Stimulated activated CD4-positive, alpha-beta T cell treated with anti-CD3 and anti-CD28 coated beads, Interleukin-15, amount 100 ng/mL, for 48 hours (primary cell): ENCODE measurements at regions not wholly inside any gene's neighbourhood (a gene's known extent, or its start where the extent isn't known, plus 50 kb on each side); places are given as distances from the start of the nearest gene placed in this dataset.

Experiments
- DNase-seq, 2 donors: peaks; one replicate each; pipeline ENCODE4 v3.0.0-alpha.2; 2020; ENCODE audit warnings: low read depth in 2 of 2

DNA sequence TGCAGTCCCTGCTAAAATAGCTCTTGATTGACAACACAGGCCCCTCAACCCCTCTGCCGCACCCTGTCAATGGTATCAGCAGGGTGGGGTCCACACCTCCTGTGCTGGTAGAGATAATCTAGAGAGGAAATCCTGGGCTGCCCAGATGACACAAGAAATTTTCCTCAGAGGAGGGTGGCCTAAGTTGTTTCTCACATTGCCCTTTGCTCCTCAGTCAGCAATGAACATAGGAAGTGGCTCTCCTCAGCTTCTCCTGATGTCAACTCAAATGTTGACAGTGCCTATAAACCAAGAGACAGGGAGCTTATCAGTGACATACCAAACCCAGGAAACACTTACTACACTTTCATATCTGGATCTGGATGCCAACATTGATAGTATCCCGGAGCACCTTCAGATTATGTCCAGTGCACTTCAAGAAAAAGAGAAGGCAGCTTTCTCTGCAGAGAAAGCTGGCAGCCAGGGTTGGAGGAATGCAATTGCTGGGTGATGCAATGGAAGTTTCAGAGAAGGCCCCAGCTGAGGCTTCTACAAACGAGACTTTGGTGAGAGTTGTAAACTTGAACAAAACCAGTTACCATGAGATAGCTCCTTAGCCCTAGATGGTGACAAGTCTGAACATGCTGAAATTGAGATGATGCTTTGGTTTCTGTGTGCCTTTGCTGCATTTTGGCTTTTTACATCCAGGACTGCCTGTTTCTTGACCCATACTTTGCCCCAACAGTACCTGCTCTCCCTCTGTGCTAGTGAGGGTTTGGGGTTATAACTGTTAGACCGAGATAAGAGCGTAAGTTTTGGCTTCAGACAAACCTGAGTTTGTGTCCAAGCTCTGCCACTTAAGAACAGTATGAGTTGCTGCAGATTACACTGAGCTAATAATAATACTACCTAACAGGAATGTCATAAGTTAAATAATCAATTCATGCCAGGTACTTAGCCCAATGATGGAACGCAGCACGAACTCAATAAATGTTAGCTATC is 183.5 kb downstream of the NUAK1 start:
- no peak for DNase-seq

DNA sequence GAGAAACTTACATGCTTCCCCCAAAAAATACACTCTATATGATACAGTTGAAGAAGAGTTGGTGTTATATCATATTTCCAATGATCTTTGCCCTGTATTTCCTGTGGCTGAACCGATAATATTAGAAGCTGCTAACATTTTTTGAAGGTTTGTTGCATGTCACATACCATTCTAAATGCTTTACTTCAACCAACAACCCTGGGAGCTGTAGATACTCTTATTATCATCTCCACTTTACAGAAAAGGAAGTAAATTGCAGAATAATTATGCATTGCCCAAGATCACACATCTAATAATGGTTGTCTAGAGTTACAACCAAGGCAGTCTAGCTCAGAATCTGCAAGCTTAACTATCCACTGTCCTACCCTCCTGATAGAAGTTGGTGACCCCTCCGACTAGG is 182.8 kb downstream of the NUAK1 start:
- DNase-seq, result no peak

DNA sequence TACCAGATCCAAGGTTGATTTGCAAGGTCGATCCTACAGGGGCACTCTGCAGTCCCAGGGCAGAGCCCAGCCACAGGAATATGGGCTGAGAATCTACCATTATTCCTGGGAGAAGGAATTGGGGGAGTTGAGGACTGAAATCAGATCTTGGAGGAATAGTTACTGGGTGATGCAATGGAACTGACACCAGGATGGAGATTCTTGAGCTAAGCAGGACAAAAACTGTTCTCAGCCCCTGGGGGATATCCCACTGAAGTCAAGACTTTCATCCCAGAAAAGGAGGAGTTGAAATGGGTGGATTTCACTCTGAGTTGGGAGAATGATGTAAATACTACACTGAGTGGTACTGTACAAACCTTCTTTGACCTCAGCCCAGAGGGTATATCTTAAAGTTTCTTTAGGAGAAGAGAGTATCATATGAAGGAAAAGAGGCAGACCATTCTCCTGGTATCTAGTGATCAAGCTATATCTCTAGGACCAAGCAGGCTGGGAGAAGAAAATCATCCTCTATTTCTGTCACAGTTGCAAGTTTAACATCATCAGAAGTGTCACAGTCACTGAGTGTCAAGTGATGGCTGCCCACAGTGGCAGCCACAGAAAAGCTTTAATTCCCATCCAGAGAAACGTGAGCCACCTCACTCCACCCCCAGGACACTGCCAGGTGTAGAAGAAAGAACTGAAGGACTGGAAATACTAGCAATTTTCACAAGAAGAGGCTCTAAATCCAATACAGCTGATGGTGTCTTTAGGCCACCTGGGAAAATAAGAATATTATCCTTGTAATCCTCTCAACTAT is 181.9 kb downstream of the NUAK1 start:
- no peak for DNase-seq

DNA sequence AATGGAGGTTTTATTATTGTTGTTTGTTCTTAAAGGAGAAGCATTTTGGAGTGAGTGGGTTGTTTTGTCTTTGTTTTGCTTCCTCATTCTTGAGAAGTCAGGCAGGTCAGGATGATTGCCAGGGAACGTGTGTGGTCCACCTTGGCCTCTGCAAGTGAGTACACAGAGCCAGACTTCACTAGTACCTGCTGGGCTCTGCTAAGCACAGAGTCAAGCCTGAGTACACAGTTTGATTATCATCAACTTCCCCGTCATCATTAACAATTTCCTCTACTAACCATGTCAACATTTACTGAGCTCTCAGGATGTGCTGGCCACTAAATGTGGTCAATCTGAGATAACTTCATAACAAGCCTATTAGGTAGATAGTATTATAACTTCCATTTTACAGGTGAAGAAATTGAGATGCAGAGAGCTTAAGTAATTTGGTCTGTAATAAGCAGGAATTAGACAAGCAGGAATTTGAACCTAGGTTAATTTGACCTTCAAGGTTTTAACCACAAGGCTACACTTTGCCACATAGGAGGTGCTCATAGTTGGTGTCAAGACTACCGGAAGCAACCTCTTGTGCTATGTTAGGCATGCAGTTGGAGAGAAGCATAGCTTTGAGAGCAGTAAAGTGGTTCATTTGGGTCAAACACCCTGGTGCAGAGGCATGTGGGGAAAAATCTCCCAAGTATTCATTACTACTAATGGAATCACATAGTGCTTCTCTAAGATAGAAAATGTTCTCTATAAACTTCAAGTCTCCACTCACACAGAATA is 178.3 kb downstream of the NUAK1 start:
- DNase-seq, result no peak

DNA sequence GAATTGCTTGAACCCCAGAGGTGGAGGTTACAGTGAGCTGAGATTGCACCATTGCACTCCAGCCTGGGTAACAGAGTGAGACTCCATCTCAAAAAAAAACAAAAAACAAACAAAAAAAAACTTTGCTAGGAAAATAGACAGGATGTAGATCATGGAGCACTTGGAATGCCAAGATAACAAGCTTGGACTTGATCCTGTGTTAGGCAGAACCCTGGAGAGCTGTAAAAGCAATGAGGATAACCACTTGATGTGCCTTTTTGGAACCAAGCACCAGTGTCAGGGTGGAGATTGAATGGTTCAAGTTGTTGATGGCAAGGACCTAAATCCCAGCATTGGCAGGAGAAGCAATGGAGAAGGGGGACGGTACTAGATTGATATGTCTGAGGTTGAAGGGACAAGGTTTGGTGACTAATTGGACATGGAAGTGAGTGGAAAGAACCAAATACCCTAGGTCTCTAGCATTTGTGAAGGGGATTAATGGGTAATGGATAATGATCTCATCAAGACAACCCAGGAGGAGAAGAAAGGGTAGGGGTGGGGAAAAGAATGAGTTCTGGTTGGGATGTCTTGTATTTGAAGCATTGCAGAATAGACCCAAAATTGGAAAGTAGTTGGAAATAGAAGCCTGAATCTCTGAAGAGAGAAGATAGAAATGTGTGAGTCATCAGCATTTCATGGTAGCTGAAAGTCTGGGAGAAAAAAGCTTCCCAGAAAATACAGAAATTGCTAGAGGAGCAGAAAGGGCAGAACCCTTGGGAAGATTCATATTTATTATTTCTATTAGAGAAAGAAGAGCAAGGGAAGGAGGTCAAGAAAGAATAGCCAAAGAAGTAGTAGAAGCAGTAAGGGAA is 176.7 kb downstream of the NUAK1 start:
- no peak for DNase-seq

DNA sequence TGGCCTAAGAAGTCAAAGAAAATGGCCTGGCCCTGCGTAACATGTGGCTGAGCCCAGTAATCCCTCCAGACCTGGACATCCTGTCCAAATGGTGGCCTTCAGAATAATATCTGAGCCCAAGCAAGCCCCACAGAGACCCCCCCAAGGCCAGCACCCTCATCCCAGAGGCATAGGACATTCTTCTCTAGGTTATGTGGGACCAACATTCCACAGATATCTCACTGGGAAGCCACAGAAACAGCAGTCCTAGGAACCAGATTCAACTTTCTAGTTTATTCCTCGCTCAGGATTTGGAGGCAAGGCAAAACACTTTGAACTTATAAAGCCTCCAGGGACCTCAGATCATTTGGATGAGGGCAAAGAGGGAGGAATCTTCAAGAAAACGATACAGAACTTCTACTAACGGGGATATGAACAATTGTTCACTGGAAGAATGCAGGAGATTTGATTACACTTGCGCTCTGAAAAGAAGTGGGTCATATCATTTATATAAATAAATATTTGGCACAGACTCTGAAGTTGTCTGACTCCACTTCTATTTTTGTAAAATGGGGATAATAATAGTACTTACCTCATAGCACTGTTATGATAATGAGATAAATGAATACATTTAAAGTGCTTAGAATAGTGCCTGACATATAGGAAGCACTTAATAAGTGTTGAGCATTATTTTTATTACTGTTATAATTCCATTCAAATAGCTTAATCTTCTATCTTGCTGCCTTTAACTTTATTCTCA is 171.5 kb downstream of the NUAK1 start:
- DNase-seq, result no peak

DNA sequence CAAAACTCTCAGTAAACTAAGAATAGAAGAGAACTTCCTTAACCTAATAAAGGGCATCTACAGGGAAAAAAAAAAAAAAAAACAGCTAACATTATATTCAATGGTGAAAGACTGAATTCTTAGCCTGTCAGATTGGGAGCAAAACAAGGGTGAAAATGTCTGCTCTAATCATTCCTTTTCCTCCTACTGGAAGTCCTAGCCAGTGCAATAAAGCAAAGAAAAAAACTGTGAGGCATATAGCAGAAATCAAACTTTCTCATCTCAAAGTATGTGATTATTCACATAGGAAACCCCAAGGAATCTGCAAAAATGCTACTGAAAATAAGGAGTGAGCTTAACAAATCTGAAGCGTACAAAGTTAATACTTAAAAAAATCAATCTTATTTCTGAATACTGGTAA is 170.7 kb downstream of the NUAK1 start:
- DNase-seq, result no peak

DNA sequence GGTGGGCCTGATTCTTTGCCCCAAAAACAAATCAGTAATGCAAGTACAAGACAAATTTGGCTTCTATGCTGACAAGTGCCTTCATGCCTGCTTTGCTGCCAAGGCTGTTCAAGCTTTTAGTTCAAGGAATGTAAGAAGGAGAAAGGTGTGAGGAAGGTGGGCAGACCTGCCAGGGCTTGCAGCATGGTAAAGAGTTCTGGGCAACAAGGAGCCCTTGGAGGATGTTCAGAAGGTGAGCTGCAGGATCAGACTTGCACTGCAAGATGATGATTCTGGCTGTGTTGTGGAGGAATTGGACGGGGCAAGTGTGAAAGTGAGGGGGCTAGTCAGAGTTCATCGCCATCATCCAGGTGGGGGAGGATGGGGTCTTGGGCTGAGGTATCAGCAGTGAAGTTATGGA is 167.9 kb downstream of the NUAK1 start:
- DNase-seq, result no peak

DNA sequence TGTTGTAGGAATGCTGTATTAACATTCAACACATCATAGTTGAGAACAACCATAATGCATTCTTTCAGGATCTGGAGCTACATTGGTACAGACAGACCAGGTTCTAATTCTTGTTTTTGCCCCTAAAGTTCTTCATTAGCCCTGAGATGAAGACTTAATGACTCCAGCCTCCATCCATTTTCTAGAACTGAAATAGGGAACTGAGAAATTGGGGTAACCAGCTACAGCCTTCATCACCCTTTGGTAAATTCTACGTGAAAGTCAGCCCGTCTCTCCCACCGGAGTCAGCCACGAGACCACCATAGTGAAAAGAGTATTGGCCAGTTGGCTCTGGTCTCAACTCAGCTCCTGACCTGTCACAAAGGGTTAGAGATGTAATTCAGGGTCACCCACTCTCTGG is 164.0 kb downstream of the NUAK1 start:
- no peak for DNase-seq

DNA sequence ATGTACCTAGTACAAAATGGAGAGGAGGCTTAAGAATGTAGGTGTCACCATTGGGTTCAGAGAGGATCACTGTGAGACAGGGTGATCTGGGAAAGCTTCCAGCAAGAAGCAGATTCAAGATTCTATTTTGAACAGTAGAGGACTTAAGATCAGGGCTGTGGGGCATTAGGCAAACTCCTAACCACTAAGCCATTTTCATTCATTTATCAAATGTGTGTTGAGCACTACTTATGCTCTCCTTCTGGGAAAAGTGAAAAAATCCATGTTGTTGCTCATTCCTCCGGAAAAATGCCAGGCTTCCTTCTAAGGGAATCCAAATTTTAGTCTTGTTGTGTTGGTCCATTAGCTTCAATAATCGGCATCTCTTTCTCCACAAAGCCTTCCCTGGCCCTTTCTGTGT is 163.4 kb downstream of the NUAK1 start:
- DNase-seq, result no peak

DNA sequence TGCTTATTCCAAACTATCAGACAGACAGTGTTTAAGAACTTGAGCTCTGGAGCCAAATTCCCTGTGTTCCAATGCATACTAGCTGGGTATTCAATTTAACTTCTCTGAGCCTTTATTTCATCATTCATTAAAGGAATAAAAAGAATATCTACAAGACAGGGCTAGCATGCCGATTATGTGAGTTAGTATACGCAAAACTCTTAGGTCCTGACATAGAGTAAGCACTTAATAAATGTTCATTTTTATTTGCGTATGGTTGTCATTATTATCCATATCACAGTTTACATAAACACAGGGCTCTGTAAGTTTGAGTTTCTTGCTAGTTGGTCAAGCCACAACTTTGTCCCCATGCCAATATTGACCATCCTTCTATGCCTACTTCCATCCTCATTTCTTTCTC is 161.5 kb downstream of the NUAK1 start:
- DNase-seq, result no peak

DNA sequence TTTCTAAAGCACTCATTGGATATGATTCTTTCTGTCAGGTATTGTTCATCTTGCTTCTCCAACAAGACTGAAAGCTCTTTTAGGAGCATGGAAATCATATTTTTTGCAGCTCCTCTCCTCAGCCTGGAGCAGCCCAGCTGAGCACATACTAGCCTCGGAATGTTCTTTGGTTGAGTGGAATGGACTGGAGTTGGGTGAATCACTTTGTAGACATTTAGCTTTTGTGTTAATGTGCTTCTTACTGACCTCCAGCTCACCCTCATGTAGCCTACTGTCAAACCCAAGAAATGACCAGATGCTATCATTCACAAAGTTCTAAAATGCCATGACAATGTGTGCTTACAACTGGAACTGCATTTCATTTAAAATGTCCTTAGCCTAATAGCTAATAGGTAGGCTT is 161.1 kb downstream of the NUAK1 start:
- no peak for DNase-seq

DNA sequence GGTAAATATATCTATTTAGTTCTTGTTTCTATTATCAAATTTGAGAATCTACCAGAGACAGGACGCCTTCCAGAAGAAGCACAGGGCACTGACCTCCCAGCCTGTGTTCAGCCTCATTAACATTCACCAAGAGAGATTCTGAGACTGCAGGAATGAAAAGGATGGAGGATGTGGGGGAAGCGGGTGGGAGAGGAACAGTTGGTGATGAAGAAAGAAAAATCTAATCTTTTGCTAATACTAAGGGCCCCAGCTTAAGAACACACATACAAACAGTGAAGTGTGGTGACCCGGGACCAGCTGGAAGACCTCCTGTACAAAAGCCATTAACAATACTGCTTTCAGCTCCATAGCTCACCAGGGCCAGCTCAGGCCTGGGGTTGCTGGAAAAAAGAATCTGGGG is 160.5 kb downstream of the NUAK1 start:
- no peak for DNase-seq

DNA sequence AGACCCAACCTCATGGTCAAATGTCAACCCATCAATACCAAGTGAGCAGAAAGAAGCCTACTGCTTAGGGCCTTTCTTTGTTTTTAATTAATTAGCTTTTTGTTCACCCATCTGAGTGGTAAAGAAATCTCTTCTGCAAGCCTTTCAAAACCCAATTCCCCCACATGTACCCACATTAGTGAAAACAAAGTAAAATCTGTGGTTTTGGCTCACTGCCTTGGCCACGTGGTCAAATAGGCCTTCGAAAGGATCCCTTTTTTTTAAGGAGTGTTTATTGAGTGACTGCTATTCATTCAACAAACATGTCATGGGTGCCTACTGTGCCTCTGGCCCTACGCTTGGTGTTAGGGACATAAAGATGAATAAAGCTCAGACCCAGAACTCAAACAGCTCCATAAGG is 160.1 kb downstream of the NUAK1 start:
- no peak for DNase-seq

DNA sequence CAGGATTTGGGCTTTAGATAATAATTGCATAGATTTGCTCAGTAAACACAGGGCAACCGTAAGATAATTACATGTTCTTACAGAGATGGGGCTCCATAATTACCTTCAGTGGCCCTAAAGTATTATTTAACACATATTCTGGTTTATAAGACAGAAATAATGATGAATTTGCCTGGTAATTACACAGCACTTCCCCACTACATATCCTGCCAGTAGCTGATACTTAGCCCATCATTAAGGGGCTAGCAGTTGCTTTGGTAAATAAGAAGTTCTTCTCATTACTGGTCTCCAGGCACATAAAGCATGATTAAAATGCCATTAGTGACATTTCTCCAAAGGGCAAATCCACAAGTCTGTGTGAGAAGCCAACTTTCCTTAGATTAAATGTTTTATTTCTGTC is 158.7 kb downstream of the NUAK1 start:
- no peak for DNase-seq

DNA sequence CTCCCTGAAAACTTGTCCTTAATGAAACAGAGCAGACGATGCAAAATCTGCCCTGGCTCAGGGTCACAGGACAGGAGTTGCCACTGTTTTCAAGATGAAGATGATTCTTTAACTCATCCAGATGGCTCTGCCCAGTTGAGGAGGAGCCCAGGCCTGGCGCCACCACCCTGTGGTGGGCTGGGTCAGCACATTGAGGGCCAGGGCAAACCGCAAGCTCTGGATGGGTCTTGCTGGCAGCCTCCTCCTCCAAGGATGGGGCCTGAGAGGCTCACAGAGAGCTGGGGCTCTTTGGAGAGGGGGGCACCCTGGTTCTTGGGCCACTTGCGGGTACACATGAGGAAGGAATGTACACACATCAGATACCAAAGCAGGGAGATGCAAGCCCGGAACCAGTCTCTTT is 158.2 kb downstream of the NUAK1 start:
- no peak for DNase-seq

DNA sequence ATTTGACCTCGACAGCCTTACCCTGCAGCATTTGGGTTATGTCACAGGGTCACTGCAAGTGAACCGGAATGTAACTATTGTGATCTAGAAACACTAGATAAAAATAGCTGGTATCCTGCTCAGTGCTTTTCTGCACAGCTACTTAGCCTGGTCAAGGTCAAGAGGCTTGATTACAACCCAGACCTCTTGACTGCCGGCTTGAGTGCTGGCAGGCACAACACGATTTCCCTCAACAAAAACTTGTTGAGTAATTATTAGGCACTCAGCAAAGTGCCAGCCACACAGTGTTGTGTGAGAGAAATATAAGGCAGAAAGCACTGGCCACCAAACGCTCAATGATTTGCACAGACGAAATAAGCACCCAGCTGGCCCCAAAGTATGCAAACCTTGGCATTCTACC is 156.7 kb downstream of the NUAK1 start:
- DNase-seq, result no peak

DNA sequence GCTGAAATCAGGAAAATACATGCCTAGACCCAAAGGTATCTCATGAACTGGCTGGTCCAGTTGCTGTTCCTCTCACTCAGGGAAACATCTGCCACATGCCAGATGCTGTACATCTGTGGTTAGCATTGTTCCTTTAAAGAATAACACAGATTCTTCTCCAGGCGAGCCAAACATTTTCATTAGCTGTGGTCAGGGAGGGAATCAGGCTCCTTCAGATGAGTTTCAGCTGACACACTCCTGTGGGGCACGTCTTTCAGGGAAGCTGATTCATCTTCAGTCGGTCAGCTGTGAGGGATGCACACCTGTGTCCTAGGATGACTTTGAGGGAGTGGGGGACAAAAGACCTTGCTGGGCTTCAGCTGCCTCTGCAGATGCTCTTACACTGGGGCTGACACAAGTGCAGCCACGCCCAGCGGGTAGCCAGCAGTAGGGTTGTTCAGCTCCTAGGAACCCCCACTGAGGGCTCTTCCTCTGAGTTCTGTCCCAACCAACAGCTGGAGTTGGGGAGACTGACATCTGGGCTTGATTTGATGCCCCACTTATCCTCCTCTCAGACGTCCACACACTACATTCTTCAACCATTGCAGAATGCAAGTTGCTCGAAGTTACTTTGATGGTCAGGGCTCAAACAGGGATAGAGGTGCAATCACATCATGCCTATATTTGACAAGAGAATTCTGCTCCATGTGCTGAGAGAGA is 155.0 kb downstream of the NUAK1 start:
- no peak for DNase-seq

DNA sequence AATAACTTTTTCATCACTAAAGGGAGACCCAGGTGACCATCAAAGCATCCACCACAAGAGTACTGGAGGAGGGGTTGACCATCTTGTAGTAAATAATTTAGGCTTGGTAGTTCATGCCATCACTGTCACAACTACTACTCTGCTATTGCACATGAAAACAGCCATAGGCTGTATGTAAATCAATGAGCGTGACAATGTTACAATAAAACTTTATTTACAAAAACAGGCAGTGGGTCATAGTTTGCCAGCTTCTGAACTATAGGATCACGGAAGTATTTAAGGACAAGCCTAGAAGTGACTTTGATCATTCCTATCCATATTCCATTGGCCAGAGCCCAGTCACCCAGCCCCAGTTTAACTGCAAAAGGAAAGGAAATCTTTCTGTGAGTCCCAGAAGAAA is 153.4 kb downstream of the NUAK1 start:
- DNase-seq, result no peak
